Astrocyte (in vitro differentiated cells and primary cell): ENCODE measurements at regions not wholly inside any gene's neighbourhood (a gene's known extent, or its start where the extent isn't known, plus 50 kb on each side); places are given as distances from the start of the nearest gene placed in this dataset.
A peak's percentile ranks its signal among the peaks of the same experiment; 100 is the strongest.

Experiments used
- DNase-seq: peaks from one replicate; pipeline ENCODE4 v3.0.0-alpha.2; 2010; ENCODE audit warnings: low read depth
- FAIRE-seq: peaks from 2 replicates; lab custom pipeline; 2011; peaks lifted over from hg19 to GRCh38; lab: Jason Lieb, UNC
- H2AFZ ChIP-seq: 2 replicates; pipeline ENCODE4 v1.6.0; 2012; ENCODE audit warnings: low read depth, low read length, inconsistent platforms
- H3K27ac ChIP-seq: 2 replicates; pipeline ENCODE4 v1.5.1; 2011; ENCODE audit warnings: low read depth, low read length, inconsistent platforms
- H3K27me3 ChIP-seq: 2 replicates; pipeline ENCODE4 v1.6.0; 2011; ENCODE audit warnings: low read length, inconsistent platforms; ENCODE audit not compliant: insufficient read depth
- H3K36me3 ChIP-seq: 2 replicates; pipeline ENCODE4 v1.5.1; 2011; ENCODE audit warnings: low read length, inconsistent platforms; ENCODE audit not compliant: insufficient read depth
- H3K4me1 ChIP-seq: 2 replicates; pipeline ENCODE4 v1.5.1; 2011; ENCODE audit warnings: low read length, inconsistent platforms; ENCODE audit not compliant: insufficient read depth
- H3K4me2 ChIP-seq: 2 replicates; pipeline ENCODE4 v1.6.0; 2012; ENCODE audit warnings: low read length, inconsistent platforms
- H3K4me3 ChIP-seq: 2 replicates; pipeline ENCODE4 v1.5.1; 2011; ENCODE audit warnings: low read depth, mild to moderate bottlenecking, low read length, inconsistent platforms; ENCODE audit not compliant: insufficient read depth
- H3K79me2 ChIP-seq: 2 replicates; pipeline ENCODE4 v1.6.0; 2012; ENCODE audit warnings: mild to moderate bottlenecking, low read length, inconsistent platforms; ENCODE audit not compliant: insufficient read depth
- H3K9ac ChIP-seq: 2 replicates; pipeline ENCODE4 v1.6.0; 2012; ENCODE audit warnings: mild to moderate bottlenecking, low read length, inconsistent platforms
- H3K9me3 ChIP-seq: 2 replicates; pipeline ENCODE4 v1.5.1; 2012; ENCODE audit warnings: low read depth, mild to moderate bottlenecking, low read length, inconsistent platforms; ENCODE audit not compliant: insufficient read depth
- H4K20me1 ChIP-seq: 2 replicates; pipeline ENCODE4 v1.6.0; 2012; ENCODE audit warnings: low read length, inconsistent platforms; ENCODE audit not compliant: insufficient read depth
- H3K27ac Mint-ChIP-seq: one replicate; pipeline ENCODE4 v1.8.0; 2021; ENCODE audit warnings: mild to moderate bottlenecking, mixed read lengths; ENCODE audit not compliant: unreplicated experiment
- H3K27me3 Mint-ChIP-seq: one replicate; pipeline ENCODE4 v1.8.0; 2021; ENCODE audit warnings: low read depth, mixed read lengths; ENCODE audit not compliant: unreplicated experiment
- H3K36me3 Mint-ChIP-seq: one replicate; pipeline ENCODE4 v1.8.0; 2021; ENCODE audit warnings: low read depth, mixed read lengths; ENCODE audit not compliant: unreplicated experiment
- H3K4me1 Mint-ChIP-seq: one replicate; pipeline ENCODE4 v1.8.0; 2021; ENCODE audit warnings: low read depth, mixed read lengths; ENCODE audit not compliant: unreplicated experiment
- H3K4me3 Mint-ChIP-seq: one replicate; pipeline ENCODE4 v1.8.0; 2021; ENCODE audit warnings: mild to moderate bottlenecking, moderate library complexity, mixed read lengths; ENCODE audit not compliant: unreplicated experiment
- H3K9me3 Mint-ChIP-seq: one replicate; pipeline ENCODE4 v1.8.0; 2021; ENCODE audit warnings: mild to moderate bottlenecking, mixed read lengths; ENCODE audit not compliant: unreplicated experiment
- EZH2 ChIP-seq: IDR thresholded peaks from 2 replicates; pipeline ENCODE4 v1.6.1; 2012; ENCODE audit warnings: mild to moderate bottlenecking, low read length, inconsistent platforms; ENCODE audit not compliant: insufficient read depth
- TF ChIP-seq, protein P1 (sequence below): IDR thresholded peaks from 2 replicates; pipeline ENCODE4 v1.5.1; 2011; ENCODE audit warnings: low read depth, mild to moderate bottlenecking, inconsistent platforms, low read length, moderate library complexity; ENCODE audit not compliant: insufficient read depth

DNA sequence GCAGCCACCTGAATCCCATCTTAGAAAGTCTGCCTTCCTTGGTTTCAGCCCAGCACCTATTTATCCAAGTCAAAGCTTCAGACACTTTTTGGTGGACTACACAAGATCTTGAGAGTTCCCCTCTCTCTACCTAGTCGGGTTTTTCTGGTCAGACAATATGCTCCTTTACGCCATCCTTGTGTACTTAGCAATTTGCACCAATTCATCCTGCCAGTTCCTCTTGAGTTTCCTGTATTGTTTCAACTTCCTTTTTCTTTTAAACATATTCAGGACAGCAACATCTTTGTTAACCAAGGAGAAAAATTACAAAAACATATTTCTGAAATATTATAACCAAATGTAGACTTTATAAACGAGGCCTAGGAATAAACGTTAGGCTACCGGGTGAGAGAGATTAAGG is 368.2 kb upstream of the CADM1 start:
- Mint-ChIP-seq H3K36me3 (peaks cover 5% of the 10 kb centered on the region), H3K27me3 (peaks cover 6% of the 10 kb centered on the region), H3K9me3 (peaks cover 1% of the 10 kb centered on the region), H3K4me1 (peaks cover 13% of the 10 kb centered on the region), H3K4me3 (no peak overlapping the region), H3K27ac (no peak overlapping the region)
- Histone ChIP-seq H3K27ac (no peak overlapping the region), H3K4me1 (no peaks in the 10 kb centered on the region), H2AFZ (no peak overlapping the region), H3K4me2 (no peak overlapping the region), H3K9me3 (no peaks in the 10 kb centered on the region), H3K27me3 (no peaks in the 10 kb centered on the region), H3K36me3 (no peaks in the 10 kb centered on the region), H3K79me2 (no peaks in the 10 kb centered on the region), H3K4me3 (no peak overlapping the region), H3K9ac (no peak overlapping the region), H4K20me1 (no peaks in the 10 kb centered on the region)
- DNase-seq (no peak), FAIRE-seq (no peak)
- no peak for TF ChIP-seq EZH2
- TF ChIP-seq, protein P1, sequence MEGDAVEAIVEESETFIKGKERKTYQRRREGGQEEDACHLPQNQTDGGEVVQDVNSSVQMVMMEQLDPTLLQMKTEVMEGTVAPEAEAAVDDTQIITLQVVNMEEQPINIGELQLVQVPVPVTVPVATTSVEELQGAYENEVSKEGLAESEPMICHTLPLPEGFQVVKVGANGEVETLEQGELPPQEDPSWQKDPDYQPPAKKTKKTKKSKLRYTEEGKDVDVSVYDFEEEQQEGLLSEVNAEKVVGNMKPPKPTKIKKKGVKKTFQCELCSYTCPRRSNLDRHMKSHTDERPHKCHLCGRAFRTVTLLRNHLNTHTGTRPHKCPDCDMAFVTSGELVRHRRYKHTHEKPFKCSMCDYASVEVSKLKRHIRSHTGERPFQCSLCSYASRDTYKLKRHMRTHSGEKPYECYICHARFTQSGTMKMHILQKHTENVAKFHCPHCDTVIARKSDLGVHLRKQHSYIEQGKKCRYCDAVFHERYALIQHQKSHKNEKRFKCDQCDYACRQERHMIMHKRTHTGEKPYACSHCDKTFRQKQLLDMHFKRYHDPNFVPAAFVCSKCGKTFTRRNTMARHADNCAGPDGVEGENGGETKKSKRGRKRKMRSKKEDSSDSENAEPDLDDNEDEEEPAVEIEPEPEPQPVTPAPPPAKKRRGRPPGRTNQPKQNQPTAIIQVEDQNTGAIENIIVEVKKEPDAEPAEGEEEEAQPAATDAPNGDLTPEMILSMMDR = no peak

DNA sequence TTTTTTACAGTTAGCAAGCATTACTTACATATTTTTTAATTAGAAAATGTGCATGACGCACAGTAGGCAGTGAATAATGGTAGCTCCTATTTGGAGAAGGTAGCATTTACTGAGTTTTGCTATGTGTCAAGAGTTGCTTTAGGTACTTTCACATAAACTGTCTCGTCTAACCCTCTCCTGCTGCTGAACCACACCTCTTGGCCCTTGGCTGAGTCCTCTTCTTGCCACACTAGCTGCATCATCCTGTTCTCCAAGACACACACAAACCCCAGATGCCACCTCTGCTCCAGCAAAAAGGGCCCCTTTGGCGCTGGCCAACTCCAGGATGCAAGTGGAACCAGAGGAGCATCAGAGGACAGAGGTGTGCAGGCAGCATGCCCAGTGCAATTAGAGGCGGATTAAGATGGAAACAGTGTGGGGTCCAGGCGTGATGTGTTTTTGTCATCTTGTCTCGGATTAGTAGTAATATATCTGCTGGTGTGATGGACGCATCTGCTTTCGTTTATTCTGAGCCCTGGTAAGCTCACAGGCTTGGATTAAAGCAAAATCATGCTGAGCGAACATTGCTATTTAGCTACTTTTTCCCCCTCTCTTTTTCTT is 367.0 kb upstream of the CADM1 start:
- H3K79me2 ChIP-seq = no peaks in the 10 kb centered on the region
- H2AFZ ChIP-seq = no peak overlapping the region
- no peak overlapping the region for H3K4me3 Mint-ChIP-seq
- TF ChIP-seq, protein P1 = no peak
- TF ChIP-seq EZH2 = no peak
- no peak overlapping the region for H3K4me3 ChIP-seq
- H3K9me3 Mint-ChIP-seq = no peaks in the 10 kb centered on the region
- no peak overlapping the region for H3K4me2 ChIP-seq
- H3K27me3 ChIP-seq = no peaks in the 10 kb centered on the region
- H3K9me3 ChIP-seq = no peaks in the 10 kb centered on the region
- no peak for FAIRE-seq
- H3K36me3 ChIP-seq = no peaks in the 10 kb centered on the region
- DNase-seq = no peak
- H3K27ac Mint-ChIP-seq = no peak overlapping the region
- no peaks in the 10 kb centered on the region for H4K20me1 ChIP-seq
- H3K4me1 Mint-ChIP-seq = peaks cover 13% of the 10 kb centered on the region
- peaks cover 6% of the 10 kb centered on the region for H3K27me3 Mint-ChIP-seq
- H3K9ac ChIP-seq = no peak overlapping the region
- H3K4me1 ChIP-seq = no peaks in the 10 kb centered on the region
- H3K27ac ChIP-seq = no peak overlapping the region
- H3K36me3 Mint-ChIP-seq = peaks cover 5% of the 10 kb centered on the region

DNA sequence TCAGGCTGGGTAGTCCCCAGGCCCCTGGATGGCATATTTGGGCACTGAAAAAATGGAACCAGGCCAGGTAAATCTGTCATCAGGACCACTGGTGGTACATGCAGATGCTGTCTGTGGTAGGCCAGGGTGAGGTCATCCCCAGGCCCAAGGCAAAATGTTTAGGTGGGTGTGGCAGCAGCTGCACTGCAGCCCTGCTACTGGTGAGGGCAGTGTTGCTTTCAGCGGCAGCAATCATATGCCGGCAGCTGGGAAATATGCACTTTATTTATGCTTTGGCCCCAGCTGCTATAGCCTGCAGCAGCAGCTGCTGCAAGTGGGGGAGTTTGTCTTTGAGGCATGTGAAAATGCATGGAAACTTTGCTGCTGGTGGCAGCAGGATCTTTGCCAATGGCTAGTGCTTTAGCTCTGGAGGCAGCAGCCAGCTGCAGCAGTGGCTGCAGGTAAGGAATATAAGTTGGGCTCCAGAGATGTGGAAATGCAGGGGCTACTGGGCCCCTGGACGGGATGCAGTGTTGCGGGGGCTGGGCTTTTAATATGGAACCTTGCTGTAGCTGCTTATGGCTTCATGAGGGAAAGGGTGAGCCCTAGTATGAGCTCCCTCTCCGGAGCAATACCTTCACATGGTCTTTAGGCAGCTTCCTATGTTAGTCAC is 365.7 kb upstream of the CADM1 start:
- TF ChIP-seq, protein P1 = peak; percentile 50
- no peak for TF ChIP-seq EZH2
- no peak overlapping the region for H3K27ac ChIP-seq
- Mint-ChIP-seq H3K36me3 (peaks cover 5% of the 10 kb centered on the region), H3K27ac (no peak overlapping the region), H3K9me3 (no peaks in the 10 kb centered on the region), H3K27me3 (peaks cover 6% of the 10 kb centered on the region), H3K4me3 (no peak overlapping the region), H3K4me1 (peaks cover 13% of the 10 kb centered on the region)
- H4K20me1 ChIP-seq = no peaks in the 10 kb centered on the region
- H3K27me3 ChIP-seq = no peaks in the 10 kb centered on the region
- H3K4me1 ChIP-seq = no peaks in the 10 kb centered on the region
- H2AFZ ChIP-seq = no peak overlapping the region
- DNase-seq (no peak), FAIRE-seq (no peak)
- H3K9ac ChIP-seq = no peak overlapping the region
- no peaks in the 10 kb centered on the region for H3K36me3 ChIP-seq
- no peaks in the 10 kb centered on the region for H3K9me3 ChIP-seq
- H3K4me3 ChIP-seq = no peak overlapping the region
- no peak overlapping the region for H3K4me2 ChIP-seq
- no peaks in the 10 kb centered on the region for H3K79me2 ChIP-seq
